Activated naive CD4-positive, alpha-beta T cell treated with anti-CD3 and anti-CD28 coated beads for 36 hours (primary cell): ENCODE measurements at regions not wholly inside any gene's neighbourhood (a gene's known extent, or its start where the extent isn't known, plus 50 kb on each side); places are given as distances from the start of the nearest gene placed in this dataset.
"Not testable (repeated sequence)": the region's sequence is repeated elsewhere in the genome, so short reads cannot be mapped to it uniquely, and the experiment has no call there.

Experiments used
- CTCF ChIA-PET: fragments of 350-600 bp; sonication (Branson Sonifier 250); formaldehyde crosslinking; loops from one replicate; lab custom pipeline; 2021; ENCODE audit warnings: antibody characterized with exemption; lab: Charles Lee
- DNase-seq: peaks from one replicate; pipeline ENCODE4 v3.0.0-alpha.2; 2020
- H3K27ac Mint-ChIP-seq: one replicate; pipeline ENCODE4 v1.8.0; 2021; ENCODE audit warnings: mild to moderate bottlenecking, mixed read lengths
- H3K27me3 Mint-ChIP-seq: one replicate; pipeline ENCODE4 v1.8.0; 2021; ENCODE audit warnings: low read depth, mixed read lengths
- H3K36me3 Mint-ChIP-seq: one replicate; pipeline ENCODE4 v1.8.0; 2021; ENCODE audit warnings: low read depth, mixed read lengths
- H3K4me1 Mint-ChIP-seq: one replicate; pipeline ENCODE4 v1.8.0; 2021; ENCODE audit warnings: low read depth, mixed read lengths
- H3K4me3 Mint-ChIP-seq: one replicate; pipeline ENCODE4 v1.8.0; 2021; ENCODE audit warnings: mild to moderate bottlenecking, moderate library complexity, mixed read lengths
- H3K9me3 Mint-ChIP-seq: one replicate; pipeline ENCODE4 v1.8.0; 2021; ENCODE audit warnings: mixed read lengths
- intact Hi-C: fragments of 100-400 bp; cut with micrococcal nuclease; formaldehyde crosslinking; loops from one replicate; pipeline ENCODE4 v1.15.1; 2023

DNA sequence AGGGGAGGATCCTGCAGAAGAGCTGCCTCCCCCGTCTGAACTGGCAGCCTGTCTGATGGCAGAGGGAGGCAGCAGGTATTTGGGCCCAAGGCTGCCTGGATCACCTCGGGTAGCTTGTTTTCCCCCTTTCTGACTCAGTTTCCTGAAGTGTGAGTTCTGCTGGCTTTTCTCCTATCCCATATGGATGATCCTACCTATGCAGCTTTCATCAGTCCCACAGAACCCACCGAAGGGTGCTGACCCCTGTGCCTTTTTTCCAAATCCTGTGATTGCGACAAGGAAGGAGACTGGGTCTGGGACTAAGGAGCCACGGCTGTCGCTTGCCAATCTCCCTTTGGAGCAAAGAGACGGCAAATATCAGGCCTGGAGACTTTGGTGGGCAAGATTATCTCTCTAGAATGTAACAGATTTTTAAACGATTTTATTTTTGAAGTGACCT is 208.7 kb downstream of the BANP start:
- H3K4me3 Mint-ChIP-seq, CTCF ChIA-PET, DNase-seq, H3K27me3 Mint-ChIP-seq, H3K27ac Mint-ChIP-seq, H3K4me1 Mint-ChIP-seq, intact Hi-C loops, H3K9me3 Mint-ChIP-seq, H3K36me3 Mint-ChIP-seq: not testable (repeated sequence)

DNA sequence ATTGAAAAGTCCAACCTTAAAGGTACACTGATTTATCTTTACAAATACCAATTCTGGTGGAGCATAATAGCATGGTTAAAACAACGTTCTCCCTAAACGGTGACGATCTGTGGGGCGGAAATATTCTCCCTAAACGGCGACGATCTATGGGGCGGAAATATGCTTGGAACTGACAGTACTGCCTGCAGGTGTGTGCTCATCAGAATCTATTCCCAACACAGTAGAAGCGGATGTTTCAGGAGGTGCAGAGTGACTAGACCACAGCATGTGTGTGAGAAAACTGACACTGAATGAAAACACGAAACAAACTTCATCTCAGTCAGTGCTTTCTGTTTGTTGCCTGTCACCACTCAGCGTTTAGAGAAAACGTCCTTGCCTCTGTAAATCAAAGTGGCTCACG is 210.0 kb downstream of the BANP start:
- H3K36me3 Mint-ChIP-seq, H3K27me3 Mint-ChIP-seq, DNase-seq, CTCF ChIA-PET, H3K27ac Mint-ChIP-seq, H3K4me3 Mint-ChIP-seq, H3K9me3 Mint-ChIP-seq, H3K4me1 Mint-ChIP-seq, intact Hi-C loops: not testable (repeated sequence)

DNA sequence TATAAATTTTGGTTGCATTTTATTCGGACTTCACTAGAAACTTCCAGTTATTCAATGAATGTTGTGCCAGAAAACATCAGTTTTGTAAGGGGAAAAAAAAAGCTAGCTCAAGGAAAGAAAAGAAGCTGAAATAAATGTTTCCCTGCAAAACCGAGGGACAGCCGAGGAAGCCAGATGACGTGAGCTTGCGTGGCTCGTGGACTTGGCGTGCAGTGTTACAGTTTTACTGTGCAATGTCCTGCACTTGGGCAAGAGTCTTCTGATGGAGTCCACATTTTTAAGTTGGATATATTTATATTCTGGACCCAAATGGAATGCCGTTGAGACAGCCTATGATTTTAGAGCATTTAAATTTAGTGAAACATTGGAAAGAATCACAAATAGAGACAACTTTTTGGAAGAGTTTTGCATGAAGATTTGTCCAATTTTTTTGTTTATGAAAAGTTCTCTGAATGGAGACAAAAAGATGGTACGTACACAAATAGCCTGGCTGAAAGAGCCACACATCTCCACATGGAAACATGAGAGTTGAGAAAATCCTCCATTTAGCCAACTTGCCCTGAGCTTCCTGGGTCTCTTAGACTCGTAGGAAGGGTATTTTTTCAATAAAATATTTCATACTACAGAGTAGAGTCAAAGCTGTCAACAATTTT is 210.5 kb downstream of the BANP start:
- H3K36me3 Mint-ChIP-seq, CTCF ChIA-PET, H3K27ac Mint-ChIP-seq, intact Hi-C loops, H3K4me3 Mint-ChIP-seq, H3K4me1 Mint-ChIP-seq, DNase-seq, H3K27me3 Mint-ChIP-seq, H3K9me3 Mint-ChIP-seq: not testable (repeated sequence)

DNA sequence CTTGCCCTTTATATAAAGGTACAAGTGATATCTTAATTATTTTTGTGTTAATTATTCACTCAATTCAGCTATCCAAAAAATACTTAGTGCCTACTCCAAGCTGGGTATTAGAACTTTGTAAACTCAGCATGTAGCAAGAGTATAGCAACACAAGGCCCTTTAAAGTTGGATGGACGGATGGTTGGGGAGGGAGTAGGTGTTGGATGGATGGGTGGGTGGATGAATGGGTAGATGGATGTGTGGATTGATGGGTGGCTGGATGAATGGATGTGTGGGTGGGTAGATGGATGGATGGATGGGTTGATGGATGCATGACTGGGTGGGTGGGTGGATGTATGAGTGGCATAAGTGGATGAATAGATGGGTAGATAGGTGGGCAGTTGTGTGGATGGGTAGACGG is 211.5 kb downstream of the BANP start:
- H3K27ac Mint-ChIP-seq, H3K9me3 Mint-ChIP-seq, H3K27me3 Mint-ChIP-seq, H3K4me1 Mint-ChIP-seq, intact Hi-C loops, H3K4me3 Mint-ChIP-seq, DNase-seq, H3K36me3 Mint-ChIP-seq, CTCF ChIA-PET: not testable (repeated sequence)

DNA sequence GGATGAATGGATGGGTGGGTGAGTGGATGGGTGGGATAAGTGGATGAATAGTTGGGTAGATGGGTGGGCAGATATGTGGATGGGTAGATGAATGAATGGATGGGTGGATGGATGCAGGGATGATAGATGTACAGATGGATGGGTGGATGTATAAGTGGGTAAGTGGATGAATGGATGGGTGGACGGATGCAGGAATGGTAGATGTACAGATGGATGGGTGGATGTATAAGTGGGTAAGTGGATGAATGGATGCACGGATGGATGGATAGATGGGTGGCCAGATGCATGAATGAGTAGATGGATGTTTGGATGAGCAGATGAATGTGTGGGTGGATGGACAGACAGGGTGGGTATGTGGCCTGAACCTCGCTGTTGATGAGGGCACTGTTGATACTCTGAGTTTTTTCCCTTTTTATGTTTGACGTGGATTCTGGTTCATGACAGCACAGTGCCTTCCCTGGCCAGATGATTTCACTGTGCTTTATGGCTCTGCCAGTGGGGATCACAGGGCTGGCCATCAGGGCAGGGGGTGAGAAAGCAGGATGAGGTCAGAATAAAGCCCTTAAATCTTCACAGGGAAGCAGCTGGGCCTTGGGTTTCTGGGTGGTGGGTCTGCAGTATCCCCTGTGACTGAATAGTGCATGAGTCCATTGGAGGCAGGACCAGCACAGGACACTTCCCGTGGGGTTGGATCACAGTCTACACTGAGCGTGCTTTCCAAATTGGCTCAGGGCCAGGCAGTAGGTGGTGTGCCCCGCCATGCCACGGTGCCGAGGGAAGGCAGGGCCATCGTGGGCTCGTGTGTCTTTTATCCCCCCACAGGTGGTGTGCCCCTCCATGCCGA is 213.2 kb downstream of the BANP start:
- DNase-seq, intact Hi-C loops, H3K27ac Mint-ChIP-seq, H3K36me3 Mint-ChIP-seq, CTCF ChIA-PET, H3K4me3 Mint-ChIP-seq, H3K27me3 Mint-ChIP-seq, H3K9me3 Mint-ChIP-seq, H3K4me1 Mint-ChIP-seq: not testable (repeated sequence)

DNA sequence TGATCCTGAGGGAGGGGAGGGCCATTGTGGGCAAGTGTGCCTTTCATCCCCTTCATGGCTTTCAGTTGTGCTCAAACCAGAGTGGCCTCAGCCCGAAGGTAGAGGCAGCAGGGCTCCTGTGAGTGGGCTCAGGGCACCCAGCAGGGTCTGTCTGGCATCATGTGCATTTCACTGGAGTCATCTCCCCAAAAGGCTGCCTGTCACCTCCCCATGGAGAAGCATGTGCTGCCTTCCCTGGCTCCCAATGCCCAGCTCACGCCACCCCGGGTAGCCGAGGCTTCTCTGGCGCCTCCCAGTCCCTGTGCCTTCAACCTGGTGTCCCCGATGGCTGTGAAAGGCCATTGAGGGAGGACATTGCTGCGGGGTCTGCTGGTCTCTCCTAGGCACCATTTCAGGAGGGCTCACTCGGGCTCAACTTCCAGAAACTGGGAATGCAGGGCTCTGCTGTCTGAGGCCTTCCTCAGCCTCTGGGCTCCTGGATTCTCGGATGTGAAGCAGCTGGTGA is 213.9 kb downstream of the BANP start:
- CTCF ChIA-PET, DNase-seq, intact Hi-C loops, H3K4me1 Mint-ChIP-seq, H3K36me3 Mint-ChIP-seq, H3K9me3 Mint-ChIP-seq, H3K27ac Mint-ChIP-seq, H3K4me3 Mint-ChIP-seq, H3K27me3 Mint-ChIP-seq: not testable (repeated sequence)

DNA sequence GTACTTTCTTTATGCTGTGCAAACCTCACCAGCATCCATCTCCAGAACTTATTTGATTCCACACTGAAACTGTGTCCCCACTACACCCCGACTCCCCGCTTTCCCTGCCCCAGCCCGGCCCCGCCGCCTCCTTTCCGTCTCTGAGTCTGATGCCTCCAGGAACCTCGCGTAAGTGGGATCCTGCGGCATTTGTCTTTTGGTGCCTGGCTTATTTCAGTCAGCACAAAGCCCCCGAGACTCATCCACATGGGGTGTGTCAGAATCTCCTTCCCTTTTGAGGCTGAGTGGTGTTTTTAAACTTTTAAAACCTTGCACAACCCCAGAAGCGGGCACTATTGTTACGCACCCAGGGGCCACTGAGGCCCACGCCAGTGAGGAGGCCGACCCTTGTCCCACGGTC is 214.4 kb downstream of the BANP start:
- peaks cover 11% of the 10 kb centered on the region for H3K27me3 Mint-ChIP-seq
- H3K9me3 Mint-ChIP-seq, H3K27ac Mint-ChIP-seq, H3K36me3 Mint-ChIP-seq, H3K4me1 Mint-ChIP-seq, CTCF ChIA-PET, H3K4me3 Mint-ChIP-seq, DNase-seq, intact Hi-C loops: not testable (repeated sequence)

DNA sequence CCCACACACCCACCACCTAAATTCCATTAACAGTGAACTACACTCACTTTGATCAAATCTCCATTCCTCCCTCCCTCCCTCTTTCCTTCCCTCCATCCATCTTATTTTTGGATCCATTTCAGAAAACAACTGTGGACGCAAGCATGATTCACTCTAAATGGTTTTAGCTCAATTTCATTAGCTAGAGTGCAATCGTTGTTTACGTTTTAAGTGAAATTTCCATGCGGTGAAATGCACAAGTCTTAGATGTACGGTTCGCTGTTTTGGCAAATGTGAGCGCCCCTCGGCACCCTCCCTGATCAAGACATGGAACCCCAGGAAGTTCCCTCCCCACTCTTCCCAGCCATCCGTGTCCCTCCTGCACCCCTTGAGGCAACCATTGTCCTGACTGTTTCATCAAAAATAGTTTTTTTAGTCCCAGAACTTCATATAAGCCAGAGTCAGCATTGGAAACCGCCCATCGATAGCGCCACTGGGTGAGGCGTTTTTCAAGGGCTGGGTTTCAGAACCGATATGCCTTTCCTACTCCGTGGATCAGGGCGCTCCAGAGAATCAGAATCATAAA is 215.1 kb downstream of the BANP start:
- H3K4me1 Mint-ChIP-seq, DNase-seq, H3K9me3 Mint-ChIP-seq, intact Hi-C loops, H3K27ac Mint-ChIP-seq, H3K36me3 Mint-ChIP-seq, H3K4me3 Mint-ChIP-seq, CTCF ChIA-PET: not testable (repeated sequence)
- H3K27me3 Mint-ChIP-seq = peaks cover 12% of the 10 kb centered on the region

DNA sequence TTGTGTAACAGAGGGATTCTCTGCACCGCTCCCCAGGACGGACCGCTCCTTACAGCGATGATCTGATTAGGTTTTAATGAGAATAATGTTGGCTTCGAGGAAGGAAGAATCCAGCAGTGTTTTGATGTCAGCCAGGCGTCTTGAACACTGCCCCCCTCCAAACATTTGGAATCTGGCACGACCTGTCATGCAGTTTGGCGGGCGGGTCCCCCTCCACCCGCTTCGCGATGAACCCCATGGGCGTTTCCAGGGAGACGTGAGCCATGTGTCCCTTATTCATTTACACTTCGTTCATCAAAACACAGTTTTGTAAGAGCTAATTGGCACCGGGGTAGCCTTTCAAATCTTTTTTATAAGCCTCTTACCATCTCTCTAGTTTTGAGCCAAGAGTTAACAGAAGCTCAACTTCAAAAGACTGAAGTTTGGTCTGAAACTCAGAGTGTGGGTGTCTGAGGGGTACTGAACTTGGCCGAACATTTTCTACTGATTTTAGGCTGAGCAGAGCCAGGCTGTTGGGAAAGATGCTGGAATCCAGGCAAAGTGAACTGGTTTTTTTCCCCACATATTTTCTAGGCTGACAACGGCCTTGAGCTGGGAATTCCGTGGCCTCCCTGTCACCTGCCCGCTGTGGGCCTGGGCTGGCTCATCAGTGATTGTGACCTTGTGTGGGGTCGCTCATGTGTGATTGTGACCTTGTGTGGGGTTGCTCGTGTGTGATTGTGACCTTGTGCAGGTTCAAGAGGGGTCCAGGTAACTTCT is 214.8 kb upstream of the ZNF469 start:
- H3K27me3 Mint-ChIP-seq = peaks cover 20% of the 10 kb centered on the region
- intact Hi-C loops, H3K4me3 Mint-ChIP-seq, CTCF ChIA-PET, H3K27ac Mint-ChIP-seq, H3K36me3 Mint-ChIP-seq, DNase-seq, H3K9me3 Mint-ChIP-seq, H3K4me1 Mint-ChIP-seq: not testable (repeated sequence)

DNA sequence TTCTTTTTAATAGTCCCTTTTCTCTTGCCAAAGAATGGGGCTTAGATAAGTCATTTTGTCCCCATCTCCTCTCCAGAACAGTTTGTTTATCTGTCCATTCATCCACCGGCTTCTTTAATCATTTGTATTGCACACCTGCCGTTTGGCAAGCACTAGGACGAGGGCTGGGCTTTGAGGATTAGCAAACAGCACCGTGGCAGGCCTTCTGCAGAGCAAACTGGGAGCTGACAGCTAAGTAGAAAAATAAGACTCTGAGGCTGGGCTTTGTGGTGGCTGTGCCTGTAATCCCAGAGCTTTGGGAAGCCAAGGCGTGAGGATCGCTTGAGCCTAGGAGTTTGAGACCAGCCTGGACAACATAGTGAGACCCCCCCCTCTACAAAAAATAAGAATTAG is 214.2 kb upstream of the ZNF469 start:
- H3K9me3 Mint-ChIP-seq, H3K4me3 Mint-ChIP-seq, intact Hi-C loops, H3K27ac Mint-ChIP-seq, H3K4me1 Mint-ChIP-seq, H3K36me3 Mint-ChIP-seq, CTCF ChIA-PET, DNase-seq: not testable (repeated sequence)
- peaks cover 20% of the 10 kb centered on the region for H3K27me3 Mint-ChIP-seq

DNA sequence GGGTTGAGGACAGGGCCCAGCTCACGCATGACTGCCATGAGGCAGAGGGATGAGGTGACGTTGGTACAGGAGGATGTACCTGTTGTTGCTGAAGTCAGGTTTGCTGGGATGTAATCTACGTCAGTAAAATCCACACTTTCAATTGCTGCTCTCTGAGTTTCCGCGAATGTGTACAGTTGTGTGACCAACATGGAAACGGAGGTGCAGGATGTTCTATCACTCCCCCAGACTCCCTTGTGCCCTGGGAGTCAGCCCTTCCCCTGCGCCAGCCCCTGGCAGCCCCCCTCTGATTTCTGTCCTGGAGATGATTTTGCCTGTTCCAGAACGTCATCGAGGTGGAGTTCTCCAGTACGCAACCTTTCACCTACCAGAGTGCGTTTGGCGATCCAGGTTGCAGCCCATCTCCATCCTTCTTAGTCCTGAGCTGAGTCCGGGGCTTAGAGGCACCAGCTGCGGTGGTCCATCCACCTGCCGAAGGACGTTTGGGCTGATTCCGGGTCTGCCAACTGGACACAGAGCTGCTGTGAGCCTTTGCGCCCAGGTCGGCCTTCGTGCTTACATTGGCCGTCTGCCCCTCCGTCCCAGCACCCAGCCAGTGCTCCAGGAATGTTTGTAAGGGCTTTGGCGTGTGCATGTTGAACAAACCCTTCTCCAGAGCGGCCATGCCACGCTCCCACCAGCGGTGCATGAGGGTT is 213.5 kb upstream of the ZNF469 start:
- H3K4me3 Mint-ChIP-seq, H3K4me1 Mint-ChIP-seq, CTCF ChIA-PET, intact Hi-C loops, H3K9me3 Mint-ChIP-seq, H3K27ac Mint-ChIP-seq, DNase-seq, H3K36me3 Mint-ChIP-seq: not testable (repeated sequence)
- H3K27me3 Mint-ChIP-seq = peaks cover 20% of the 10 kb centered on the region

DNA sequence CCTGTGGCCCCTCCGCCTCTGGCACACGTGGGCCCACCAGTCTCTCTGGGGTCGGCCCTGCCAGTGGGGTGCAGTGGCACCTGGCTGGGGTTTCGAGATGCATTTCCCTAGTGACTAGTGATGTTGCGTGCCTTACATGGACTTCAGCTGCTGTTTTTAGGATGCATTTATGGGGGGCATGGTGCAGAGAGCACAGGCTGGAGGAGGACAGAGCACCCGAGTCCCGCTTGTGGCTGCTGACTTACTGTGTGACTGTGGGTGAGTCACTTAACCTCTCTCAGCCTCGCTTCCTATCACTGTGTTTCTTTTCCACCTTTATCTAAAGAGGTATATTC is 213.0 kb upstream of the ZNF469 start:
- H3K36me3 Mint-ChIP-seq, intact Hi-C loops, CTCF ChIA-PET, H3K4me1 Mint-ChIP-seq, H3K4me3 Mint-ChIP-seq, DNase-seq, H3K27ac Mint-ChIP-seq, H3K9me3 Mint-ChIP-seq: not testable (repeated sequence)
- H3K27me3 Mint-ChIP-seq = peaks cover 20% of the 10 kb centered on the region
